H54 (cell line): ENCODE measurements at regions not wholly inside any gene's neighbourhood (a gene's known extent, or its start where the extent isn't known, plus 50 kb on each side); places are given as distances from the start of the nearest gene placed in this dataset.
"Not testable (repeated sequence)": the region's sequence is repeated elsewhere in the genome, so short reads cannot be mapped to it uniquely, and the experiment has no call there.

ENCODE experiments used
- DNase-seq: peaks from one replicate; pipeline ENCODE4 v3.0.0; 2011; ENCODE audit warnings: low spot score, mixed read lengths; ENCODE audit not compliant: insufficient read length
- FAIRE-seq: peaks from 3 replicates; lab custom pipeline; 2011; peaks lifted over from hg19 to GRCh38; lab: Jason Lieb, UNC
- POLR2A ChIP-seq: IDR thresholded peaks from 2 replicates; pipeline ENCODE4 v1.6.1; 2011; ENCODE audit warnings: low read depth, mild to moderate bottlenecking, low read length

DNA sequence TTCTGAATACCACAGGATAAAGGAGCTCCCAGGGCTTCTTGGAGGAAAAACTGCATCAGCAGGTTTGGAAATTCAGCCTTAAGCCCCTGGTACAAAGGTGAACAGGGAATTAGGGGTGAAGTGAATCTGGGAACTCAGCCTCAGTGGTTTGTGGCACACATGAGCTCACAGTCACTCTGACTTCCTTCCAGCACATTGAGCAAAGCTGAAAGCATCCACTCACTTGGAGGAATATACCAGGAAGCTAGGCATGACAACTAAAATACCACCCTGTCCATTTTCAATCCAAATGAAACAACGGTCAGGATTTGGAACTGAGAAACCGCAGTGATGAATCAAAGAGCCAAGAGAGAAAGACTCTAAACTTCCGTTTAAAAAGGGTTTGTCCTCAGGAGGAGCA is 216.1 kb downstream of the ICOS start:
- no peak for DNase-seq
- TF ChIP-seq POLR2A = no peak
- FAIRE-seq = no peak

DNA sequence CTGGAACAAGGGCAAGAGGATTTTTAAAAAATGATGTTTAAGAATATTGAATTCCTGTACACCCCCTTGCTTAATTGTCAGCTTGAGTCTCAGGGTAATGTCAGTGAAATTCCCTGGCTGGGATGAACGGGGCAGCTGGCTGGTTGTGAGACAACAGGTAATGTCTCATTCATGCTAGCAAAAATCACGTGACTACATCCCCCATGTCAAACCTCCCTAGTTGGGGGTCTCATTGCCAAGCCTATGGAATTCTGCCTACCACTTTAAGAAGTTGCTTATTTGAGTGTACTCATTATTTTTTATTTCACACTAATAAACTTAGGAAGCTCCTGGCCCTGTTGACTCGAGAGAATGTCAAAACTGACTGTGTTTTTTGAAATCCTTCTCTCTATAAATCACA is 218.3 kb downstream of the ICOS start:
- DNase-seq (no peak), FAIRE-seq (no peak)
- no peak for TF ChIP-seq POLR2A

DNA sequence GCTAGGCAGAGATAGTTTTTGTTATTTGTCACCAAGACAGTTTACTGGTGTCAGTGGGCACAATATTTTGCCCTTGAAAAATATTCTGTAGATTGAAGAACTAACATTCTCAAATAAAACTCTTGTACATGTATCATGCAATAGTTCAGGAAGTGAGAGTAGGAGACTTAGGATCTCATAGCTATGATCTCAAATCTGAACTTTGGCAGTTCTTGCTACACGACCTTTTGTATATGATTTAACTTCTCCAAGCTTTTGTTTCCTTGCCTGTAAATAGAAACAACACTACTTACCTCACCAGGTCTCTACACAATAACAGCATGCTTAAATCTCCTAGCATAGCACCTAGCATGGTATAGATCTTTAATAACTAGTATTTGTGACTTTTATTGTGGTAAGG is 219.9 kb downstream of the ICOS start:
- FAIRE-seq (no peak), DNase-seq (no peak)
- TF ChIP-seq POLR2A = no peak

DNA sequence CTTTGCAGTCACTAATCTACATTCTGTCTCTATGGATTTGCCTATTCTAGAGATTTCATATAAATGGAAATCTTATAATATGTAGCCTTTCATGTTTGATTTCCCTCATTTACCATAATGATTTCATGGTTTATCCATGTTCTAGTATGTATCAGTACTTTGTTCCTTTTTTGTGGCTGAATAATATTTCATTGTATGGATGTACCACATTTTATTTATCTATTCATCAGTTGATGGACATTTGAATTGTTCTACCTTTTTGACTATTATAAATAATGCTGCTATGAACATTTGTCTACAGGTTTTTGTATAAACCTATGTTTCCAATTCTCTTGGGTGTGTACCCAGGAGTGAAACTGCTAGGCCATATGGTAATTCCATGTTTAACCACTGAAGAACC is 221.1 kb downstream of the ICOS start:
- DNase-seq = no peak
- no peak for FAIRE-seq
- TF ChIP-seq POLR2A = no peak

DNA sequence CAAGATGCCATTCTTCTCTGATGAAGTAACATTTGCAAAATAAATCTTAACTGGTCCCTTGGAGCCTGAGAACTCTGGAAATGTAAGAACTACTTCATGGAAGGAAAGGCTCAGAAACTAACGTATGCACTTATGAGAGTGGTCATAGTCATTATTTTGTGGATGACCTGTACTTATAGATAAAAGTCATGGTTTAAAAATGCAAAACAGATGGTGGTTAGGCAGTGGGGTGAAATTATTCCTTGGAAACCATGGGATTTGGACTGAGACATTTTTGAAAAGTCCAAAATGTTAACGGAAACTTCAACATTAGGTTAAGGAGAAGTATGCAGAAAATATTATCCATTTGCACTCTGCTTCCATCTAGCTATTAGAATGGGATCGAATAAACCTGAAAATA is 223.0 kb downstream of the ICOS start:
- FAIRE-seq = no peak
- no peak for TF ChIP-seq POLR2A
- DNase-seq = no peak

DNA sequence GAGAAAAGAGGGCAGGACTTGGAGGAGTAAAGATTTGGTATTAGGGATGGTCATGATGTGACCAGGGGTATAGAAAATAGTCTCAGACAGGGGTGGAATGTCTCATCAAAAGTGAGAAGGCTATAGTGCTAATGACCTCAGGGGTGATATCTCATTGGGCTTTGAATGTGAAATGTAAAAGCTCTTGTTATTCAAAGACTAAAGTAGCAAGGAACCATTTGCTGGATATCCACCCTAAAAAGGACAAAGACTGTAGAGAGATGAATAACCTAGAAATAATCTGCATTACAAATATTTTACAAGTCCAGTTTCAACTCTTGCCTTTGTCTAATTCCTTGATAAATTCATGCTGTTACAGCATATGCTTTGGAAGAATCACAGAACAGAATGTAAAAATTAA is 224.4 kb downstream of the ICOS start:
- no peak for TF ChIP-seq POLR2A
- FAIRE-seq (no peak), DNase-seq (no peak)

DNA sequence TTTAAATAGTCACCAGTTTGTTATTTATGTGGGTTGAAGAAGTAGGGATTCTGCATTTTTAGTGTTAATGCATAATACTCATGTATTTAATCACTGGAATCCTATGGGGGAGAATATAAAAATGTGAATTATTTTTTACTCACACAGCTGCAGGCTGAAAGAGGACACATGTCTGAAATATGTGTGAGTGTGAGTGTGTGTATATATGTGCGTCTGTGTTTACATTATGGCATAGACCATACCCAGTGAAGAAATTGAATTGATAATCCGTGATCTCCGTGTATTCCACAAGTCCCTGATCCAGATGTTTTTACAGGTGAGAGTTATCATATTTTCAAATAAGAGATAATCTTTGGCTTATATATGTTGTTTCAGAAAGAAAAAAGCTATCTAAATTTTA is 225.3 kb downstream of the ICOS start:
- no peak for TF ChIP-seq POLR2A
- DNase-seq (no peak), FAIRE-seq (no peak)

DNA sequence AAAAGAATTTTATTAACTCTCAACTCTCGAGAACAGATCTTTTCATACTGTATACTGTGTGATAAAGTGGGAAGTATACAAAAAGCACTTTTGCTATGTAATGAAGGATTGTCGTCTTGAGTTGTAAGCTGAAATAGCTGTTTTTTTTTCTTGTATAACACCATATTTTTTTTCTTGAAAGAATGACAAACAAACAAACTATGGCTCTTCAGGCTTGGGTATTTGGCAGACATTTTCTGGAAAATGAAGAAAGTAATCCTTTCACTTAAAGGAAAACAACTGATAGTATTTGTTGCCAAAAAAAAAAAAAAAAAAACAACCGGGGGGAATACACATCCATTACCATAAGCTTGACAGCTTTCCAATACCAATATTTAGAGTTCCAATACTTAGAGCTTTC is 230.4 kb downstream of the ICOS start:
- DNase-seq = no peak
- FAIRE-seq = no peak
- no peak for TF ChIP-seq POLR2A

DNA sequence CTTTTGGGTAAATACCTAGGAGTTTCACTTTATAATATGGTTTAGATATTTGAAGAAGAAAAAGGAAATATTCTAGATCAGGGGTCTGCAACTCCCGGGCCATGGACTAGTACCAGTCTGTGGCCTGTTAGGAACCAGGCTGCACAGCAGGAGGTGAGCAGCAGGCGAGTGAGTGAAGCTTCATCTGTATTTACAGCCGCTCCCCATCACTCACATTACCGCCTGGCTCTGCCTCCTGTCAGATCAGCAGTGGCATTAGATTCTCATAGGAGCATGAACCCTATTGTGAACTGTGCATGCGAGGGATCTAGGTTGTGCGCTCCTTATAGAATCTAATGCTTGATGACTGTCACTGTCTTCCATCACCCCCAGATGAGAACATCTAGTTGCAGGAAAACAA is 231.1 kb downstream of the ICOS start:
- FAIRE-seq, DNase-seq: not testable (repeated sequence)

DNA sequence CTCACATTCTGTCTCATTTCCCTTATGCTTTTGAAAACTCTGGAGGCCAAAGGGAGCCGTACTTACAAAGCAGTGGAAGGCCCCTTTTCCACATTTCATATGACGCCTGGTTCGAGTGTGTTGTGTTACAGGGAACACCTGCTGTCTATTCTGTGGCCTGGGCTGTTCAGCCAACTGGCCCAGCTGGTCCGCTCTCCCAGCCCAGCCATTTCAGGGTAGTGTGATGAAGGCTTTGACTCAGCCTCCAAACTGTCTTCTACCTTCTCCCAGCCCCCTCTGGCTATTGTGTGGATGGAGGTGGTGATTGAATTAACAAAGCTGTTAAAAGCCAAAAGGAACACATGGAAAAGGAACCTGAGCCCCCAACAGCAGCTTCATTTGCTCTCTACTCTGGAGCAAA is 233.8 kb downstream of the ICOS start:
- DNase-seq (no peak), FAIRE-seq (no peak)
- no peak for TF ChIP-seq POLR2A

DNA sequence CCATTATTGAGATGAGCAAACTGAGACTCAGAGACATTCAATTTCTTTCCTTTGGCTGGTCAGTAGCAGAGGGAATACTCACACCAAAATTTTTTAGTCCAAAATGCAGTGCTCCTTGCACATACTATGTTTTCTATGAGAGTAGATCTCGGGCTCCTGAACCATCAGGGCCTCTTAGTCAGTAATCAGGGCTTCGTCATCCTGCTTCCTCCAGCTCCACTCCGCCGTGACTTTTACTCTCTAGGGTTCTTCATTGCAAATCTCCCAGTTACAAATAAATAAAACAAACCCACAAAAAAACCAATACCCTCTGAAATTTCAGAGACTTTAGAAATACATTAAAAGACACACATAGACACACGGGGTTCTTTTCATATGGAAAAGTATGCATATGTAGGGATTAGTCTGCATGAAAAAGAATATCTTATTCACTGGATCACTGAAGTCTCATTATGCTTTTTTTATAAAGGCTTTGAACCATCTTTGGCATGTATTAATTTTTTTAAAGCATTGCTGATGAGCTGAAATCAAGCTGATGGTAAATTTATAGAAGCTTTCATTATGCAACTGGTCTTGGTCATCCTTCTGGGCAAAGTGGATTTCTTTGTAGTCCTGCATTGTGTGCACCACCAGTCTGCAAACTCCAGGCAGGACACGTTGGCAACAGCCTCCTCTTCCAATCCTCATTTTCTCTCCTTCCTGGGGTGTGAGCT is 235.0 kb downstream of the ICOS start:
- TF ChIP-seq POLR2A = no peak
- no peak for DNase-seq
- no peak for FAIRE-seq

DNA sequence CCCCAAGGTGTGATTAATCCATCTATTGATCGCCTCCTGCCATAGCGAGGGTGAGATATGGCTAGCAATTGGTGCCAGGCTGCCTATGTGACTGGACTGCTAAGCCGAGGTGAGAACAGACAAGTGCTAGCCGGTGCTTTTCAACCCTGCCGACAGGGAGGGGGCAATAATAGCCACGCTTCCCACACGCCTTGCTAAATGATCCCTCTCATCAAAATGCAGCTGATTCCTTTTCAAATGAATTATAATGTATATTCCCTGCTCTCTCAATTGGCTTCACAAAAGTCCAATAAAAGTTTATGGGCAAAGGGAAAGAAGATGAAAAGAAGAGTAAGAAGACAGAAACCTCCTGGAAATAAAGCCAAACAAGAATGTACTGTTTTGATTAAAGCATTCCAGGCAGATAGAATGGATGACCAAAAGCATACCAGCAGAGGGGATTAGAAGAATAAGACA is 235.6 kb downstream of the ICOS start:
- no peak for TF ChIP-seq POLR2A
- DNase-seq = no peak
- FAIRE-seq = no peak

DNA sequence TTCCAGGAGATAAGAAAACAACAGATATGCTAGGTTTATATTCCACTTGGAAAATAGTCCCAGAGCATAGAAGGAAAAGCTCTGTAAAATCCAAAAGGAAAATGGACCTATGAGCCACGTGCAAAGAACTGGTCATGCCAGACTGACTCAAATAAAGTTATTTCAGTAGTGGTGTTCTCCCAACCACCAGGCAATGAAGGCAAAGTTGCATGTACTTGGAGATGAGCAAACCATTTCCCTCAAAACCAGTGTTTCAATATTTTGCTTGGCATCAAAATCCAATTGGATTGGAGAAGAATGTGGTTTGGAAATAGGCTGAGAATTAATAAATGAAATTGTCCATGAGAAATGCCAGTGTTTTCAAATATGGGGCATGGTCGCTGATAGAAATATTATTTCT is 237.5 kb downstream of the ICOS start:
- TF ChIP-seq POLR2A = no peak
- no peak for DNase-seq
- FAIRE-seq = no peak

DNA sequence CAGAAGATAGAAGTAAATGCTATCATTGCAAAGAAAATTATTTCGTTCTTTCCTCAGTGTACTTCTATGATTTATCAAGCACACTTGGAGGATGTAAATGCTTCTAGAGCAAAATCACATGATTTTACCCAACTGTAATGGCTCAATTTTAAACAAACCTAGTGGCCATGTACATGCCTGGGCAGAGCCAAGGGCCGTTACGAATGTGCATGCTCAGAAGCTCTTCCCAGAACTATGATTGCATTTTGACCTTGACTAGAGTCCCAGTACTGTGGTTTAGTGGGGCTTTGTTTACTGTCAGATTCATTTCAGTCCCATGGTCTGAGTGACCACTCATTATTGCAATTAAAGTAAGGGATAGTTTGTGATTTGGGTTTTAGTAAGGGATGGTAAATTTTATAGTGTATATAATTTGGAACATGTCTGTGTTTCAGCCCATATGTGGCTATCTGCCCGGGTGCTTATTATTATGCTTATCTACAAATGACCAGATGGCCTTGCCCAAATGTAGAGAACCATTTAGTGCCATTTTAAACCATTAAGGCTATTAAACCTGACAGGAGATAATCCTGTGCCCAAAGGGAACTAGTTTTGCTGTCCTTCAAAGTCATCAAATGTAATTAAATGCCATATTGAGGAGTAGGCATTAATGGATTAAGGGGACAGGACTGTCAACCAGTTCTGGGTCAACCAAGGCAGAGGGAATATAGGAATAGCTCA is 239.1 kb downstream of the ICOS start:
- no peak for TF ChIP-seq POLR2A
- no peak for DNase-seq
- FAIRE-seq = no peak

DNA sequence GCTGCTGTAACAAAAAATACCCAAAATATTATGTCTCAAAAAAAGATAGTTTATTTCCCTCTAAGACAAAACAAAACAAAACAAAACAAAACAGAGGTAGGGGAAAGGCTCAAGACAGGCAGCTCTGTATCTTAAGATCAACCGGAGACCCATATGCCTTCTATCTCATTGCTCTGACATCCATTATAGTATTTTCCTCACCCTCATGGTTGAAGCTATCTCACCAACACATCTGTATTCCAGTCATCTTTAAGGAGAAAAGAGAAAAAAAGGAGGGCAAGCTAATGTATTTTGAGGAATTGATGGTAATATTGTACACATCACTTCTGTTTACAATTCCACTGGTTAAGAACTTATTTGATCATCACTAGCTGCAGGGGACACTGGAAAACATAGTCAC is 239.7 kb downstream of the ICOS start:
- TF ChIP-seq POLR2A = no peak
- no peak for FAIRE-seq
- DNase-seq = no peak
